Heart left ventricle (tissue), 13 donors: ENCODE measurements at regions not wholly inside any gene's neighbourhood (a gene's known extent, or its start where the extent isn't known, plus 50 kb on each side); places are given as distances from the start of the nearest gene placed in this dataset.

Experiments used
- CTCF ChIP-seq, 12 donors: fragments of 200-600 bp; sonication (generic) in 4 of 12; IDR thresholded peaks; one replicate each; pipeline versions ENCODE4 v1.5.0 to v1.8.0; 2018 to 2022; ENCODE audit warnings: antibody characterized with exemption in 12 of 12, mild to moderate bottlenecking in 5 of 12
- POLR2A ChIP-seq, 2 donors: fragments of 450-650 bp; IDR thresholded peaks; one replicate each; pipeline ENCODE4 v1.6.1; 2017; ENCODE audit warnings: antibody characterized with exemption in 2 of 2, mild to moderate bottlenecking in 2 of 2, moderate library complexity in 2 of 2
- donor health status: ischemic (EF 13 %, LVEDD 7.1; RV severe dilation, severe dysfunction).
- donor health status: DM: no; HTN: yes; CAD: no.
- donor health status: DM: no; HTN: no; CAD: no.
- donor health status: ischemic (EF 25% LVEDD 6.9; RV normal size, moderate dysfunction).
- donor health status: ischemic (EF 25% LVEDD 5.7; RV mildly dilated, moderate dysfunction).
- donor health status: ischemic (EF 35%, LVEDD 5.7; RV mildly dilated, moderate dysfunction).
- donor health status: nonischemic (EF 11% LVEDD 7.7; RV severe dilation, severe dysfunction).
- donor health status: DM: yes; HTN: yes; CAD: no.
- donor health status: PGD.
- donor health status: ischemic (EF 29% LVEDD 5.4; RV normal size, mild dysfunction).
- donor health status: nonischemic (EF 23%, LVEDD 6.1; RV moderate dilation, normal function).

DNA sequence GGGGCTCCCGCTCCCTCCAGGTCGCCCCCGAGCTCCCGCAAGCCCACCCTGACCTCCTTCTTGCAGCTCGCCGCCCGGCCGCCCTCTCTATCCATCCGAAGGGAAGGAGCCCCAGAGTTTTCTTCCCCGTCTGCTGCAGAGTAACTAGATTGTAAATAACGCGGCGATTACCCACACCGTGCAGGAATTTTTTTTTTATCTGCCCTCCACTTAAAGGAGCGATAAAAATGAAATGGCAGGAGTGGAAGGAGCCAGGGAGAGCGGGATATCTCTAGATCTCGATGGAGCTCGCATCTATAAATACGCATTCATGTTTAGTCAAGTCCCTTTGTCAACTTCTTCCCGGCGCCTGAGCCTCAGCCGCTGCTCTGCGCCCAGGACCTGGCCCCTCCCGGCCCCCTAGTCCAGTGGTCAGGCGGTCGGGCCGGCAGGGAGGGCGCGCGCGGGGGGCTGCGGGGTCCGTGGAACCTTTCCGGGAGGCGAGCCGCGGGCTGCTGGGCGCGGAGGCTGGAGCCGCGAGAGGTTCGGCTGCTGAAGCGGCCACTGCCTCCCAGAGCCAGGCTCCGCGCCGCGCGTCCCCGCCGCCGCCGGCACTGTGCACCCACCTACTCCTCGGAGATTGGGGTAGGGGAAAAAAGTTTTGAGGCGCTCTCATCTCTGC, 386.0 kb downstream of the BCAT1 start:
- no peak for TF ChIP-seq CTCF (IDR thresholded peaks at IDR 0.05)
- no peak for TF ChIP-seq POLR2A (IDR thresholded peaks at IDR 0.05)
